H1 (cell line): ENCODE measurements at regions not wholly inside any gene's neighbourhood (a gene's known extent, or its start where the extent isn't known, plus 50 kb on each side); places are given as distances from the start of the nearest gene placed in this dataset.

Experiments
- CTCF ChIA-PET: fragments of 300-600 bp; sonication (Branson Sonifier 250); formaldehyde crosslinking; loops from one replicate; lab custom pipeline; 2021; ENCODE audit not compliant: partially characterized antibody; lab: Charles Lee
- POLR2A ChIA-PET: fragments of 300-600 bp; sonication (Branson Sonifier 250); formaldehyde crosslinking; loops from one replicate; lab custom pipeline; 2021; ENCODE audit warnings: inconsistent platforms; ENCODE audit not compliant: partially characterized antibody; lab: Charles Lee
- DNase-seq, 2 experiments: peaks; one replicate each; pipeline versions ENCODE4 v3.0.0 to v3.0.0-alpha.2; 2010 to 2022; ENCODE audit warnings: low spot score in 2 of 2, low read depth in 1 of 2, mixed read lengths in 1 of 2
- FAIRE-seq: peaks from 2 replicates; lab custom pipeline; 2011; peaks lifted over from hg19 to GRCh38; lab: Jason Lieb, UNC
- H2AFZ ChIP-seq: 2 replicates; pipeline ENCODE4 v1.8.1; 2012; ENCODE audit warnings: low read length, inconsistent platforms
- H2AK5ac ChIP-seq: 2 replicates; pipeline ENCODE4 v1.6.1; 2013; ENCODE audit warnings: low read depth, low read length
- H2BK120ac ChIP-seq: replicated peaks from 2 replicates; pipeline ENCODE3; 2013; ENCODE audit warnings: low read depth, low read length, inconsistent platforms
- H2BK12ac ChIP-seq: 2 replicates; pipeline ENCODE4 v1.6.1; 2013; ENCODE audit warnings: low read depth, low read length
- H2BK15ac ChIP-seq: 2 replicates; pipeline ENCODE4 v1.6.1; 2013; ENCODE audit warnings: low read length
- H2BK20ac ChIP-seq: 2 replicates; pipeline ENCODE4 v1.6.1; 2013; ENCODE audit warnings: low read length
- H2BK5ac ChIP-seq: 2 replicates; pipeline ENCODE4 v1.6.1; 2013; ENCODE audit warnings: low read depth, low read length
- H3K14ac ChIP-seq: 2 replicates; pipeline ENCODE4 v1.6.1; 2013; ENCODE audit warnings: inconsistent platforms; ENCODE audit not compliant: insufficient read length
- H3K18ac ChIP-seq: 2 replicates; pipeline ENCODE4 v1.6.1; 2013; ENCODE audit warnings: low read length; ENCODE audit errors: extremely low read depth
- H3K23ac ChIP-seq: 2 replicates; pipeline ENCODE4 v1.6.1; 2013; ENCODE audit warnings: inconsistent platforms; ENCODE audit not compliant: insufficient read length
- H3K23me2 ChIP-seq: 2 replicates; pipeline ENCODE4 v1.6.1; 2013; ENCODE audit warnings: low read depth, low read length
- H3K27ac ChIP-seq: 2 replicates; pipeline ENCODE4 v1.6.1; 2011; ENCODE audit warnings: low read depth, low read length, inconsistent platforms
- H3K27me3 ChIP-seq, 4 experiments: replicated peaks in 1 of 4; 1 replicate in 1 of 4; 2 replicates in 3 of 4; pipeline versions ENCODE4 v1.6.1 to v1.8.1; 2011 to 2013; ENCODE audit warnings: low read length in 3 of 4, mild to moderate bottlenecking in 3 of 4, inconsistent platforms in 2 of 4, mixed read lengths in 2 of 4, moderate library complexity in 1 of 4; ENCODE audit not compliant: control insufficient read depth in 3 of 4, insufficient read depth in 3 of 4; ENCODE audit errors: extremely low read depth in 1 of 4
- H3K36me3 ChIP-seq, 4 experiments: 2 replicates each; pipeline versions ENCODE4 v1.6.1 to v1.8.1; 2011 to 2013; ENCODE audit warnings: mild to moderate bottlenecking in 4 of 4, low read length in 3 of 4, moderate library complexity in 2 of 4, control low read depth in 1 of 4, inconsistent platforms in 1 of 4; ENCODE audit not compliant: insufficient read depth in 4 of 4, control insufficient read depth in 2 of 4
- H3K4ac ChIP-seq: replicated peaks from 2 replicates; pipeline ENCODE3; 2013; ENCODE audit warnings: low read length, low read depth, mixed read lengths, inconsistent platforms; ENCODE audit not compliant: insufficient read length
- H3K4me1 ChIP-seq, 4 experiments: replicated peaks in 1 of 4; 1 replicate in 1 of 4; 2 replicates in 3 of 4; pipeline versions ENCODE4 v1.6.1 to v1.8.1; 2011 to 2013; ENCODE audit warnings: low read length in 3 of 4, inconsistent platforms in 2 of 4, mixed read lengths in 1 of 4; ENCODE audit not compliant: insufficient read depth in 4 of 4, control insufficient read depth in 3 of 4
- H3K4me2 ChIP-seq, 2 experiments: 2 replicates each; pipeline versions ENCODE4 v1.6.1 to v1.8.1; 2011 to 2013; ENCODE audit warnings: low read depth in 2 of 2, low read length in 2 of 2, control low read depth in 1 of 2, inconsistent platforms in 1 of 2, mild to moderate bottlenecking in 1 of 2; ENCODE audit not compliant: insufficient read depth in 1 of 2
- H3K4me3 ChIP-seq, 4 experiments: fragments of 200-600, 300-600 bp in 1 of 4; sonication (generic), shearing (Covaris generic), sonication (Bioruptor Twin) in 1 of 4; 2 replicates each; pipeline versions ENCODE4 v1.5.1 to v1.8.1; 2011 to 2016; ENCODE audit warnings: low read length in 4 of 4, low read depth in 3 of 4, control low read depth in 2 of 4, inconsistent platforms in 2 of 4, mild to moderate bottlenecking in 2 of 4, mixed read lengths in 1 of 4, moderate library complexity in 1 of 4; ENCODE audit not compliant: insufficient read depth in 2 of 4; ENCODE audit errors: extremely low read depth in 1 of 4
- H3K56ac ChIP-seq: replicated peaks from 2 replicates; pipeline ENCODE3; 2013; ENCODE audit warnings: low read depth, mild to moderate bottlenecking, mixed read lengths, low read length, inconsistent platforms; ENCODE audit not compliant: insufficient read length
- H3K79me1 ChIP-seq: 2 replicates; pipeline ENCODE4 v1.6.1; 2013; ENCODE audit warnings: low read depth, low read length, control low read depth
- H3K79me2 ChIP-seq, 2 experiments: 2 replicates each; pipeline versions ENCODE4 v1.6.1 to v1.8.1; 2012 to 2013; ENCODE audit warnings: low read length in 2 of 2, mild to moderate bottlenecking in 2 of 2, inconsistent platforms in 1 of 2; ENCODE audit not compliant: insufficient read depth in 2 of 2, control insufficient read depth in 1 of 2
- H3K9ac ChIP-seq, 4 experiments: replicated peaks in 1 of 4; 1 replicate in 1 of 4; 2 replicates in 3 of 4; pipeline versions ENCODE4 v1.6.1 to v1.8.1; 2011 to 2013; ENCODE audit warnings: low read depth in 3 of 4, low read length in 3 of 4, control low read depth in 2 of 4, mild to moderate bottlenecking in 2 of 4, moderate library complexity in 2 of 4, inconsistent platforms in 1 of 4; ENCODE audit errors: extremely low read depth in 1 of 4
- H3K9me3 ChIP-seq, 2 experiments: 2 replicates each; pipeline versions ENCODE4 v1.6.1 to v1.8.1; 2012 to 2013; ENCODE audit warnings: mild to moderate bottlenecking in 2 of 2, moderate library complexity in 2 of 2, control low read depth in 1 of 2, inconsistent platforms in 1 of 2, low read depth in 1 of 2, low read length in 1 of 2, mixed read lengths in 1 of 2; ENCODE audit not compliant: insufficient read depth in 2 of 2
- H4K20me1 ChIP-seq, 2 experiments: replicated peaks in 1 of 2; 2 replicates each; pipeline versions ENCODE3 to v1.8.1; 2011 to 2013; ENCODE audit warnings: inconsistent platforms in 2 of 2, low read length in 2 of 2, mild to moderate bottlenecking in 1 of 2; ENCODE audit not compliant: insufficient read depth in 2 of 2, control insufficient read depth in 1 of 2
- H4K5ac ChIP-seq: 2 replicates; pipeline ENCODE4 v1.6.1; 2013; ENCODE audit warnings: low read length, low read depth, mixed read lengths, inconsistent platforms; ENCODE audit not compliant: insufficient read length
- H4K8ac ChIP-seq: 2 replicates; pipeline ENCODE4 v1.8.0; 2013; ENCODE audit warnings: mild to moderate bottlenecking, moderate library complexity, low read length, inconsistent platforms; ENCODE audit not compliant: insufficient read depth; ENCODE audit errors: extremely low read depth
- H4K91ac ChIP-seq: replicated peaks from 2 replicates; pipeline ENCODE3; 2013; ENCODE audit warnings: low read length, mixed read lengths, inconsistent platforms; ENCODE audit not compliant: insufficient read length
- BCL11A ChIP-seq, 2 experiments: IDR thresholded peaks; one replicate each; pipeline ENCODE4 v1.6.1; 2011; ENCODE audit warnings: low read depth in 2 of 2, low read length in 2 of 2, mild to moderate bottlenecking in 2 of 2
- BRCA1 ChIP-seq: IDR thresholded peaks from 2 replicates; pipeline ENCODE4 v1.6.1; 2012; ENCODE audit warnings: low read depth, low read length, improper control_type of control experiment
- CBX5 ChIP-seq: fragments of 300-800, 300-1000 bp; sonication (generic); IDR thresholded peaks from 2 replicates; pipeline ENCODE4 v1.7.1; 2016; ENCODE audit warnings: antibody characterized with exemption, low read length, low read depth
- CEBPB ChIP-seq: IDR thresholded peaks from 2 replicates; pipeline ENCODE4 v1.6.1; 2012; ENCODE audit warnings: low read depth, low read length
- EZH2 ChIP-seq: fragments of 200-600 bp; sonication (generic); IDR thresholded peaks from 2 replicates; pipeline ENCODE4 v1.7.1; 2012; ENCODE audit warnings: low read depth, mild to moderate bottlenecking, moderate library complexity, low read length, inconsistent platforms; ENCODE audit not compliant: severe bottlenecking
- HDAC2 ChIP-seq, 2 experiments: fragments of 300-600 bp in 1 of 2; sonication (generic) in 1 of 2; IDR thresholded peaks; 2 replicates each; pipeline ENCODE4 v1.6.1; 2011 to 2012; ENCODE audit warnings: low read depth in 2 of 2, low read length in 2 of 2, mild to moderate bottlenecking in 2 of 2, moderate library complexity in 2 of 2, borderline replicate concordance in 1 of 2, inconsistent platforms in 1 of 2
- KDM5A ChIP-seq: fragments of 200-600 bp; IDR thresholded peaks from 2 replicates; pipeline ENCODE4 v1.7.1; 2012; ENCODE audit warnings: mild to moderate bottlenecking, low read length, inconsistent platforms, mixed read lengths
- SP1 ChIP-seq: IDR thresholded peaks from 2 replicates; pipeline ENCODE4 v1.6.1; 2011; ENCODE audit warnings: low read depth, low read length
- TAF7 ChIP-seq: optimal IDR thresholded peaks from 2 replicates; pipeline ENCODE3; 2011; ENCODE audit warnings: low read depth, mild to moderate bottlenecking, inconsistent platforms, low read length, moderate library complexity, borderline replicate concordance
- ZNF274 ChIP-seq: IDR thresholded peaks from 2 replicates; pipeline ENCODE4 v1.7.0; 2012; ENCODE audit warnings: low read length, borderline replicate concordance; ENCODE audit errors: extremely low read depth
- WGBS, 2 experiments: shearing (Covaris generic) in 1 of 2; methylation state at CpG; one replicate each; pipeline versions ENCODE4 v1.1.6 to v1.1.7; 2013 to 2015; ENCODE audit warnings: low lambda C conversion rate in 2 of 2, mixed read lengths in 2 of 2, inconsistent platforms in 1 of 2, low coverage in 1 of 2, missing lambda C conversion rate in 1 of 2; ENCODE audit not compliant: insufficient replicate concordance in 2 of 2, insufficient coverage in 1 of 2, insufficient read length in 1 of 2; ENCODE audit errors: extremely low coverage in 1 of 2, missing lambda C conversion rate in 1 of 2; 5-methylcytosine and 5-hydroxymethylcytosine counted together
- TF ChIP-seq, protein P1 (sequence below): IDR thresholded peaks from 2 replicates; pipeline ENCODE4 v1.6.1; 2012; ENCODE audit warnings: low read length, inconsistent platforms

DNA sequence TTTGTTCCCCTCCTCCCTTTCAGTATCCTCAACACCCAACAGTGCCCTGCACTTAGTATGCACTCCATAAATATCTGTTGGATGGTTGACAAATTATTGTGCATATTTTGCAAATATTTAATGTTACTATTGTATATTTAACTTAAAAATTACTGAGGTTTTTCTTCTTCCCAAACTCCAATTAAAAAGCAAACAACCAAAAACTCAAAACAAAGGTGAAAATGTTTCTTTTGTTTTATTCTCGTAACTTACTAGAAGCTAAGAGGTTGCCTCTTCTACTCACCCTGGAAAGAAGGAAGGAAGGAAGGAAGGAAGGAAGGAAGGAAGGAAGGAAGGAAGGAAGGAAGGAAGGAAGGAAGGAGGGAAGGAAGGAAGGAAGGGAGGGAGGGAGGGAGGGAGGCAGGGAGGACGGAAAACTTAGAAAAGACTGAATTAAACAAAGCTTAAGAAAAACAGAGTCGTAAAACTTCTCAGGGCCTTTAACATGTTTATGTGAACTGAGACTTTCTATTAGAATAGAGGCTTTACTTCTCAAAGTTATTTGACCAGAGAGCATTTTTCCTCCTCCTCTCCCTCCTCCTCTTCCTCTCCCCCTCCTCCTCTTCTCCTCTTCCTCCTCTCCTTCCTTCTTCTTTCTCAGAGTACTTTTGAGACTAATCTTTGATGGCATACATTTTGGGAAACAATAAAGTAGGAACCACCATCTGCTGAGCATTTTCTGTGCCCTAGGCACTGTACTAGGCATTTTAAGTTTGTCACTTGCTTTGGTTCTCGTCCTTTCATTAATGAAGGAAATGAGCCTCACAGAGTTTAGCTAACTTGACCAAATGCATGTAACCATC is 396.6 kb upstream of the WWC1 start:
- H3K27ac ChIP-seq, result no peak overlapping the region
- H3K4me1 ChIP-seq, result peaks cover 0 to 17% (median 6%) of the 10 kb centered on the region in 4 experiments; a peak in 3 of 7 replicates
- no peak overlapping the region for H2BK20ac ChIP-seq
- no peak overlapping the region for H3K23ac ChIP-seq
- no peaks in the 10 kb centered on the region for H3K79me1 ChIP-seq
- no peak overlapping the region for H3K18ac ChIP-seq
- H3K27me3 ChIP-seq, result no peaks in the 10 kb centered on the region
- H3K4me2 ChIP-seq, result no peak overlapping the region
- H3K4ac ChIP-seq, result no peak overlapping the region
- no peak for FAIRE-seq
- no peaks in the 10 kb centered on the region for H3K79me2 ChIP-seq
- peak in 1 of 2 experiments; percentile 2 for DNase-seq
- no peak overlapping the region for H4K5ac ChIP-seq
- no peak overlapping the region for H3K56ac ChIP-seq
- H2BK5ac ChIP-seq, result no peak overlapping the region
- H3K9me3 ChIP-seq, result no peaks in the 10 kb centered on the region
- H3K4me3 ChIP-seq, result no peak overlapping the region
- no peaks in the 10 kb centered on the region; the same call in 1 of the 2 replicates for H3K23me2 ChIP-seq
- H2BK12ac ChIP-seq, result no peak overlapping the region
- no peak overlapping the region for H2AK5ac ChIP-seq
- H2BK120ac ChIP-seq, result no peak overlapping the region
- ChIA-PET CTCF (interaction anchor here (0.7 to 2.0 kb wide), 7 partner anchors 8 to 267 kb away, joined by 3 to 7 read pairs (median 3); no protein-coding TSS in a partner anchor), POLR2A (no interaction called here)
- no peak overlapping the region for H4K91ac ChIP-seq
- no peak overlapping the region for H4K8ac ChIP-seq
- H2BK15ac ChIP-seq, result no peak overlapping the region
- H3K36me3 ChIP-seq, result no peaks in the 10 kb centered on the region
- WGBS, 2 experiments, result 86% methylated on average over 3 of the region's 4 CpGs; no CpG with 5 or more reads in 1 of the 2 experiments
- no peak overlapping the region for H3K9ac ChIP-seq
- no peaks in the 10 kb centered on the region for H4K20me1 ChIP-seq
- H3K14ac ChIP-seq, result no peak overlapping the region
- H2AFZ ChIP-seq, result no peak overlapping the region
- TF ChIP-seq ZNF274 (no peak), BCL11A (IDR thresholded peaks at IDR 0.05; ENCODE audit: low read depth in 2 of 2, low read length in 2 of 2) (no peak), KDM5A (no peak), EZH2 (no peak), SP1 (no peak), HDAC2 (IDR thresholded peaks at IDR 0.05; ENCODE audit: borderline replicate concordance in 1 of 2, low read depth in 2 of 2, low read length in 2 of 2) (no peak), TAF7 (no peak), CBX5 (no peak), BRCA1 (no peak), CEBPB (no peak)
- TF ChIP-seq, protein P1, sequence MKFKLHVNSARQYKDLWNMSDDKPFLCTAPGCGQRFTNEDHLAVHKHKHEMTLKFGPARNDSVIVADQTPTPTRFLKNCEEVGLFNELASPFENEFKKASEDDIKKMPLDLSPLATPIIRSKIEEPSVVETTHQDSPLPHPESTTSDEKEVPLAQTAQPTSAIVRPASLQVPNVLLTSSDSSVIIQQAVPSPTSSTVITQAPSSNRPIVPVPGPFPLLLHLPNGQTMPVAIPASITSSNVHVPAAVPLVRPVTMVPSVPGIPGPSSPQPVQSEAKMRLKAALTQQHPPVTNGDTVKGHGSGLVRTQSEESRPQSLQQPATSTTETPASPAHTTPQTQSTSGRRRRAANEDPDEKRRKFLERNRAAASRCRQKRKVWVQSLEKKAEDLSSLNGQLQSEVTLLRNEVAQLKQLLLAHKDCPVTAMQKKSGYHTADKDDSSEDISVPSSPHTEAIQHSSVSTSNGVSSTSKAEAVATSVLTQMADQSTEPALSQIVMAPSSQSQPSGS, result no peak
